Esophagus squamous epithelium (tissue), 4 donors: ENCODE measurements at regions not wholly inside any gene's neighbourhood (a gene's known extent, or its start where the extent isn't known, plus 50 kb on each side); places are given as distances from the start of the nearest gene placed in this dataset.

ENCODE experiments used
- POLR2A ChIP-seq, 4 donors: fragments of 450-650 bp; IDR thresholded peaks; one replicate each; pipeline ENCODE4 v1.6.1; 2017; ENCODE audit warnings: antibody characterized with exemption in 4 of 4, mild to moderate bottlenecking in 4 of 4, moderate library complexity in 3 of 4
- TF ChIP-seq, protein P1 (sequence below), 6 experiments: fragments of 450-650 bp in 4 of 6; fragments of 200-600 bp in 2 of 6; sonication (generic) in 2 of 6; IDR thresholded peaks; one replicate each; pipeline ENCODE4 v1.5.1; 2016 to 2019; ENCODE audit warnings: antibody characterized with exemption in 6 of 6, mild to moderate bottlenecking in 4 of 6, moderate library complexity in 4 of 6

DNA sequence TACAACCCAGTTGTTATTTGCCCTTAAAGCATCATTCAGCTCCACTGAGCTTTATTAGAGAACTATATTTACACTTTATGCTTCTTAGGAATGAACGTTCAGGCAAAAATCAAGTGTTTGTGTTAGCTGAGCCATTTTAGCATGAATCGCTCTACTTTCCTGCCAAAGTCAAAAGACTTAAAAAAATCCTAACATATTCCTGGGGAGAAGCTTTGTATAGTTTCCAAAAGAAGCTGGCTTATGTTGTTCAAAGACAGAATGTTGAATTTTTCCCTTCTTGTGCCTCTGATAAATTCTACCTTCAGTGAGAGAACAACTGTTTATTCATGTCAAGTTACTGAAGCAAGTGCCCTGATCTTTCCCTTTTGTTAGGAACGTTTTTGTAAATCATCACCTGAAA is 771.5 kb upstream of the HS3ST1 start:
- TF ChIP-seq POLR2A (IDR thresholded peaks at IDR 0.05), result no peak
- TF ChIP-seq, protein P1, sequence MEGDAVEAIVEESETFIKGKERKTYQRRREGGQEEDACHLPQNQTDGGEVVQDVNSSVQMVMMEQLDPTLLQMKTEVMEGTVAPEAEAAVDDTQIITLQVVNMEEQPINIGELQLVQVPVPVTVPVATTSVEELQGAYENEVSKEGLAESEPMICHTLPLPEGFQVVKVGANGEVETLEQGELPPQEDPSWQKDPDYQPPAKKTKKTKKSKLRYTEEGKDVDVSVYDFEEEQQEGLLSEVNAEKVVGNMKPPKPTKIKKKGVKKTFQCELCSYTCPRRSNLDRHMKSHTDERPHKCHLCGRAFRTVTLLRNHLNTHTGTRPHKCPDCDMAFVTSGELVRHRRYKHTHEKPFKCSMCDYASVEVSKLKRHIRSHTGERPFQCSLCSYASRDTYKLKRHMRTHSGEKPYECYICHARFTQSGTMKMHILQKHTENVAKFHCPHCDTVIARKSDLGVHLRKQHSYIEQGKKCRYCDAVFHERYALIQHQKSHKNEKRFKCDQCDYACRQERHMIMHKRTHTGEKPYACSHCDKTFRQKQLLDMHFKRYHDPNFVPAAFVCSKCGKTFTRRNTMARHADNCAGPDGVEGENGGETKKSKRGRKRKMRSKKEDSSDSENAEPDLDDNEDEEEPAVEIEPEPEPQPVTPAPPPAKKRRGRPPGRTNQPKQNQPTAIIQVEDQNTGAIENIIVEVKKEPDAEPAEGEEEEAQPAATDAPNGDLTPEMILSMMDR (IDR thresholded peaks at IDR 0.05), result no peak
